ENCODE measurements at regions not wholly inside any gene's neighbourhood (a gene's known extent, or its start where the extent isn't known, plus 50 kb on each side); places are given as distances from the start of the nearest gene placed in this dataset.

- no peak overlapping the region for H4K91ac ChIP-seq (ENCODE audit: insufficient read length, low read depth, low read length)
- H2BK120ac ChIP-seq (ENCODE audit: low read depth, low read length, poor library complexity, severe bottlenecking), result no peak overlapping the region
- no peak overlapping the region for H3K18ac ChIP-seq (ENCODE audit: insufficient read length, low read depth, low read length)
- DNase-seq, result no peak
- H2BK15ac ChIP-seq (ENCODE audit: low read depth, low read length), result no peak overlapping the region
- WGBS (ENCODE audit: extremely low coverage, insufficient read length, low lambda C conversion rate), result no CpG with 5 or more reads among the region's 2 CpGs
- no peak overlapping the region for H3K23ac ChIP-seq (ENCODE audit: insufficient read length, low read depth, low read length)
- no peaks in the 10 kb centered on the region for H3K79me2 ChIP-seq (ENCODE audit: insufficient read depth, low read length)
- H3K79me1 ChIP-seq (ENCODE audit: insufficient read depth, low read depth, low read length, poor library complexity, severe bottlenecking), result no peaks in the 10 kb centered on the region
- Mint-ChIP-seq H3K36me3 (ENCODE audit: insufficient read depth in 1 of 3, low read depth in 3 of 3) (peaks cover 0 to 6% (median 0%) of the 10 kb centered on the region in 3 experiments; a peak in 1 of 7 replicates), H3K4me3 (no peak overlapping the region), H3K27ac (no peak overlapping the region; a peak in 1 of 7 replicates), H3K27me3 (ENCODE audit: low read depth) (no peaks in the 10 kb centered on the region; the same call in 1 of the 2 replicates), H3K9me3 (peaks cover 5 to 14% of the 10 kb centered on the region in 2 experiments), H3K4me1 (no peaks in the 10 kb centered on the region)
- no peak for TF ChIP-seq CTCF (conservative IDR thresholded peaks at IDR 0.05)
- no peak overlapping the region for H3K27ac ChIP-seq (ENCODE audit: insufficient read length, low read depth, low read length)
- no peak overlapping the region for H2BK5ac ChIP-seq (ENCODE audit: insufficient read length, low read length)
- H2AFZ ChIP-seq (ENCODE audit: low read length), result no peak overlapping the region
- no peak overlapping the region for H3K14ac ChIP-seq (ENCODE audit: insufficient read depth, low read length)
- no peaks in the 10 kb centered on the region for H3K27me3 ChIP-seq (ENCODE audit: insufficient read depth, low read length)
- no peaks in the 10 kb centered on the region for H3K4me1 ChIP-seq (ENCODE audit: insufficient read depth, low read length)
- H2BK12ac ChIP-seq (ENCODE audit: insufficient read length, low read depth, low read length), result no peak overlapping the region
- H2BK20ac ChIP-seq (ENCODE audit: low read depth, low read length, poor library complexity, severe bottlenecking), result no peak overlapping the region
- no peak overlapping the region for H3T11ph ChIP-seq (ENCODE audit: low read length)
- no peak overlapping the region for H3K4ac ChIP-seq (ENCODE audit: low read depth, low read length)
- H3K9ac ChIP-seq (ENCODE audit: extremely low read depth, insufficient read length, low read length), result no peak overlapping the region
- no peak overlapping the region for H2AK5ac ChIP-seq (ENCODE audit: insufficient read length, low read length)
- no peak overlapping the region for H3K4me2 ChIP-seq (ENCODE audit: insufficient read depth, insufficient read length, low read length)
- H3K23me2 ChIP-seq (ENCODE audit: insufficient read length, low read depth, low read length, poor library complexity, severe bottlenecking), result no peaks in the 10 kb centered on the region
- no peaks in the 10 kb centered on the region for H4K20me1 ChIP-seq (ENCODE audit: control insufficient read depth, insufficient read depth, insufficient read length)
- no peak overlapping the region for H4K5ac ChIP-seq (ENCODE audit: insufficient read length, low read depth, low read length)
- H4K8ac ChIP-seq (replicated peaks; ENCODE audit: insufficient read length, low read depth, low read length), result no peak overlapping the region
- H3K56ac ChIP-seq (ENCODE audit: insufficient read length, low read depth, low read length), result no peak overlapping the region
- H3K9me3 ChIP-seq (ENCODE audit: control insufficient read depth, low read depth, low read length), result no peaks in the 10 kb centered on the region
Observed at GRCh38 chr21:14785679-14786078, 239.6 kb upstream of the SAMSN1 start.

All from H9 (cell line).